Vagina (tissue), 2 donors: ENCODE measurements at regions not wholly inside any gene's neighbourhood (a gene's known extent, or its start where the extent isn't known, plus 50 kb on each side); places are given as distances from the start of the nearest gene placed in this dataset.

ENCODE experiments used
- DNase-seq, 2 donors: peaks; one replicate each; pipeline ENCODE4 v3.0.0-alpha.2; 2017; ENCODE audit errors: extremely low spot score in 2 of 2
- H3K27ac ChIP-seq: fragments of 200-600 bp; sonication (generic); one replicate; pipeline ENCODE4 v1.5.1; 2019
- H3K27me3 ChIP-seq: fragments of 200-600 bp; sonication (generic); one replicate; pipeline ENCODE4 v1.5.1; 2019
- H3K36me3 ChIP-seq, 2 donors: fragments of 200-600 bp; sonication (generic); one replicate each; pipeline ENCODE4 v1.5.1; 2017 to 2019
- H3K4me1 ChIP-seq: fragments of 200-600 bp; sonication (generic); one replicate; pipeline ENCODE4 v1.5.1; 2019
- H3K4me3 ChIP-seq, 2 donors: fragments of 200-600 bp; sonication (generic); 1 replicate in 1 of 2; 2 replicates in 1 of 2; pipeline ENCODE4 v1.5.1; 2016 to 2019
- H3K9me3 ChIP-seq: fragments of 200-600 bp; sonication (generic); one replicate; pipeline ENCODE4 v1.5.1; 2019
- CTCF ChIP-seq, 3 experiments: fragments of 450-650 bp in 2 of 3; fragments of 200-600 bp in 1 of 3; sonication (generic) in 1 of 3; IDR thresholded peaks; one replicate each; pipeline ENCODE4 v1.5.1; 2017 to 2019; ENCODE audit warnings: antibody characterized with exemption in 3 of 3, mild to moderate bottlenecking in 2 of 3, moderate library complexity in 2 of 3
- POLR2A ChIP-seq, 2 donors: fragments of 450-650 bp; IDR thresholded peaks; one replicate each; pipeline ENCODE4 v1.6.1; 2017; ENCODE audit warnings: antibody characterized with exemption in 2 of 2, mild to moderate bottlenecking in 2 of 2, moderate library complexity in 2 of 2
- POLR2AphosphoS5 ChIP-seq, 2 donors: sonication (generic); formaldehyde crosslinking; IDR thresholded peaks; one replicate each; pipeline ENCODE4 v1.9.0; 2017; ENCODE audit warnings: antibody characterized with exemption in 2 of 2, mild to moderate bottlenecking in 2 of 2, low read depth in 1 of 2; ENCODE audit not compliant: insufficient read depth in 1 of 2
- intact Hi-C: fragments of 100-400 bp; cut with DNase I; formaldehyde crosslinking; loops from one replicate; pipeline ENCODE4 v1.15.1; 2023

DNA sequence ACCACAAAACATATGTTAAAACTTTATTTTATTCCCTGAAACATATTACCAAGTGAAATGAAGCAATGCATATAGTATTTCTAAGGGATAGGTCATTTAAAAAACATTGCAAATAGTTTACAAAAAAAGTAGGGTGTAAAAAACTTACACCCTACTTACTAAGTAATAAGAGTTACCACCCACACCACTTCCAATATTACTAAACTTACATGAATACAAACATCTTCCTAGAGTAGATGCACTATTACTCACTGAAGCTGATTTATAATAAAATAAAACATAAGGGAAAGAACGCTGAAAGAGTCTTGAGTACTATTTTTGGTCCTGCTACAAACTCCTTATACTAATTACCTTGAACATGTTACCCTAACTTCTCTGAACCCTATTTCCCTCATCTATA, 289.4 kb downstream of the HINT1 start:
- TF ChIP-seq POLR2A (IDR thresholded peaks at IDR 0.05) (no peak), CTCF (IDR thresholded peaks at IDR 0.05) (no peak), POLR2AphosphoS5 (IDR thresholded peaks at IDR 0.05; ENCODE audit: insufficient read depth in 1 of 2, low read depth in 1 of 2) (no peak)
- no peak overlapping the region for H3K27ac ChIP-seq
- no peaks in the 10 kb centered on the region for H3K4me1 ChIP-seq
- H3K27me3 ChIP-seq, result no peaks in the 10 kb centered on the region
- H3K36me3 ChIP-seq, result no peaks in the 10 kb centered on the region
- H3K4me3 ChIP-seq, result no peak overlapping the region
- H3K9me3 ChIP-seq, result no peaks in the 10 kb centered on the region
- intact Hi-C loops, result no loop called here
- DNase-seq, result no peak

DNA sequence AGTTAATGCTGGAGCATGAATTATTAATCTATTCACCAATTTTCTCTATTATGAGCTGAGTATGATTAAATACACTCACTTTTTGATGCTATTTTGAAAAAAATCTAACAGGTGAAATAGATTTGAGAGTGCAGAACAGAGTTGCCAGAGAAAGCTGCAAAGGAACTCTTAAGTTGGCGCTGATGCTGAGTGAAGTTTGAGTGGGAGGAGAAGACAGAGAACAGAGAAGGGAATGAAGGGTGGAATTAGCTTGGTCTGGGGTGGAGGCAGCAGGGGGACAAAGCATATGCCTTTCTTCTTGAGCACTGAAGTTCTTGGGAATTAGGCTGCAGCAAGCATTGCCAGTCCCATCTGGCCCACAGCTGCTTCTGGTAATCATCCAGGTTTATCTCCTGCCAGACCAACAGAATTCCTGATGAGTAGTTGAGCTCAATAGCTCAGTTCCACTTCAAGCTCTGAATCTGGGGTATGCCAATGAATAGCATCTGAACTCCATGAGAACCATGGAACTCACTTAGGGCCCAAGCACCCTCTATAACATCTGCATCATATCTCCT, 290.1 kb downstream of the HINT1 start:
- TF ChIP-seq POLR2AphosphoS5 (IDR thresholded peaks at IDR 0.05; ENCODE audit: insufficient read depth in 1 of 2, low read depth in 1 of 2), result no peak
- TF ChIP-seq CTCF (IDR thresholded peaks at IDR 0.05), result no peak
- no peak for TF ChIP-seq POLR2A (IDR thresholded peaks at IDR 0.05)
- intact Hi-C loops, result no loop called here
- Histone ChIP-seq H3K4me1 (no peaks in the 10 kb centered on the region), H3K9me3 (no peaks in the 10 kb centered on the region), H3K4me3 (no peak overlapping the region), H3K36me3 (no peaks in the 10 kb centered on the region), H3K27me3 (no peaks in the 10 kb centered on the region), H3K27ac (no peak overlapping the region)
- DNase-seq, result no peak

GRCh38 chr5:130871346-130872086, 293.5 kb downstream of the HINT1 start:
- H3K9me3 ChIP-seq, result no peaks in the 10 kb centered on the region
- H3K27me3 ChIP-seq, result no peaks in the 10 kb centered on the region
- DNase-seq, result no peak
- TF ChIP-seq POLR2A (IDR thresholded peaks at IDR 0.05) (no peak), POLR2AphosphoS5 (IDR thresholded peaks at IDR 0.05; ENCODE audit: insufficient read depth in 1 of 2, low read depth in 1 of 2) (no peak), CTCF (IDR thresholded peaks at IDR 0.05) (peak in 1 of 3 experiments; percentile 13)
- H3K4me1 ChIP-seq, result peaks cover 7% of the 10 kb centered on the region
- H3K27ac ChIP-seq, result no peak overlapping the region
- H3K36me3 ChIP-seq, result no peaks in the 10 kb centered on the region
- intact Hi-C loops, result no loop called here
- H3K4me3 ChIP-seq, result no peak overlapping the region

GRCh38 chr5:130870691-130871090, 294.4 kb downstream of the HINT1 start:
- H3K27me3 ChIP-seq, result no peaks in the 10 kb centered on the region
- no peaks in the 10 kb centered on the region for H3K9me3 ChIP-seq
- peaks cover 7% of the 10 kb centered on the region for H3K4me1 ChIP-seq
- no peak overlapping the region for H3K4me3 ChIP-seq
- DNase-seq, result no peak
- intact Hi-C loops, result no loop called here
- H3K36me3 ChIP-seq, result no peaks in the 10 kb centered on the region
- TF ChIP-seq POLR2AphosphoS5 (IDR thresholded peaks at IDR 0.05; ENCODE audit: insufficient read depth in 1 of 2, low read depth in 1 of 2) (no peak), CTCF (IDR thresholded peaks at IDR 0.05) (no peak), POLR2A (IDR thresholded peaks at IDR 0.05) (no peak)
- no peak overlapping the region for H3K27ac ChIP-seq

- intact Hi-C loops, result no loop called here
- DNase-seq, result no peak
- peaks cover 7% of the 10 kb centered on the region for H3K4me1 ChIP-seq
- no peak overlapping the region for H3K27ac ChIP-seq
- TF ChIP-seq POLR2AphosphoS5 (IDR thresholded peaks at IDR 0.05; ENCODE audit: insufficient read depth in 1 of 2, low read depth in 1 of 2) (no peak), CTCF (IDR thresholded peaks at IDR 0.05) (no peak), POLR2A (IDR thresholded peaks at IDR 0.05) (no peak)
- H3K27me3 ChIP-seq, result no peaks in the 10 kb centered on the region
- no peak overlapping the region for H3K4me3 ChIP-seq
- H3K36me3 ChIP-seq, result no peaks in the 10 kb centered on the region
- H3K9me3 ChIP-seq, result no peaks in the 10 kb centered on the region
Measured at GRCh38 chr5:130868186-130868840, 296.7 kb downstream of the HINT1 start.
